GM21737 (cell line): ENCODE measurements at regions not wholly inside any gene's neighbourhood (a gene's known extent, or its start where the extent isn't known, plus 50 kb on each side); places are given as distances from the start of the nearest gene placed in this dataset.

Source experiments
- ATAC-seq: cut with Tn5 transposase; IDR thresholded peaks from one replicate; pipeline ENCODE4 v1.9.1; 2021; ENCODE audit warnings: mild to moderate bottlenecking, moderate library complexity; ENCODE audit not compliant: unreplicated experiment

DNA sequence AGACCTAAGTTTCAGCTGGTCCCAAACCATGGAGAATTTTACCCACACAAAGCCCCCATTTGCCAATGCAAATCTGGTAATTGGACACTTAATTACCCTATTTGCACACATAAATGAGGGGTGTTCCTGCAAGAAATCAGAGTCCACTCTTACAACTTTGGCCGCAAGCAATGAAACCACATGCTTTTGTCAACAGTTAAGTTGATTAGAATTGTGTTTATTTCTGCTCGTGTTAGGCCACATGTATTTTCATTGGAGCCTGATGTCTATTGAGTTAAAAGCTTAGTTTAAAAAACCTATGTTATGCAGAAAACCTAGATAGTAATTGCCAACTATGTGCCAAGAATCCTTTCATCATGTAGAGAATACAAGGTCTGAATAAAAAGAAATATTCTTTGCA is 153.8 kb upstream of the CMC1 start:
- no peak for ATAC-seq

DNA sequence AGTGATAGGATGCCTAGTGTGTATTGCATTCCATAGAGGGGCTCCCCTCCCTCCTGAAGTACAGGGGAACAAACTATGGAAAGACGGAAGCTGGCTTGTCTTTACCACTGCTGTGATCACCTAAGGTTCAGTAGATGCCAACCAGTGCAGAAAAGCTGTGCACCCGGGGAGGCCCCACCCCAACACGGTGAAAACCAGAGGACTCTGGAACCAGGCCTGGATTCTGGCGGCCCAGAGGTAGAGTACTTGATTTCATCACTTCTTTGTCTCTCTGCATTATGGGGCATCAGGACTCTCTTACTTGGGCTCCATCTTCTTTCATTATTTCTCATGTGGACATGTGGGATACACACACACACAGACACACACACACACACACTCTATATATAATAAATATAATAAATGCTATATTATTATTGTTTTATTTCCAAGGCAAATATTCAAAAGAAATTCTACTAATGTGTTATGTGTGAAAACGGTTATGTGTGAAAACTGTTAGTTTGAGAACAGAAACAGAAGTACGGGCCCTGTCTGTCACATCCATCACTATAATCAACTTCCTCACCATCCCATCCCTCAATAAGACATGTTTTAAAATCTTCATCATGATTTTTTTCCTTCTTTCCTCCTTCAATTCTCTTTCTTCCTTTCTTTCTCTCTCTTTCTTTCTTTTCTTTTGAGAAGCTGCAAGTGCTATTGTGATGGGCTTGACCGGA is 152.4 kb upstream of the CMC1 start:
- no peak for ATAC-seq

DNA sequence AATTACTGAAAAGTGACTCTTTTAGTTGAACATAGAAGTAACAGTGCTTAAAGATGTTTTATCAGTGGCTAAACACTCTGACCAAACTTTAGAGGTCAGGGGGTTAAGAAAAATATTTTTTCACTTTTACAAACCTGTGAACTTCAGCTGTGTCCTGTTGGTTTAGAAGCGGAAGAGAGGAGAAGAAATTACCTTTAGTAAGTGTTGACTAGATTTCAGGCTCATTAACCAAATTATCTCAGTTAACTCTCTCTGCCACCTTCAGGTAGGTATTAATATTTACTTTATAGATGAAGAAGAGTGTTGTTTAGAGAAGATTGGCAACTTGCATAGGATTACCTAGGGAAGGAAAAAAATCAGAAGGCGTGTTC is 151.9 kb upstream of the CMC1 start:
- no peak for ATAC-seq

DNA sequence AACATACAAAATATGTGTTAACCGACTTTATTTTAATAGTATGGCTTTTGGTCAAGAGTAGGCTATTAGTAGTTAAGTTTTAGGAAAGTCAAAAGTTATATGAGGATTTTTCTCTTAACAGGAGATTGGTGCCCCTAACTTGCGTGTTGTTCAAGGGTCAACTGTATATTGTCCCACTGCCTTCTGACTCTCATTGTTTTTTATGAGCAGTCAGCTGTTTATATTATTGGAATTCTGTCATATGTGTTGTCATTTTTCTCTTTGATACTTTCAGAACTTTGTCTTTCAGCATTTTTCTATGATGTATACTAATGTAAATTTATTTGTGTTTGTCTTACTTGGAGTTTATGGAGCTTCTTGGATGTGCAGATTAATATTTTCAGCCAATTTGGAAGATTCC is 142.1 kb upstream of the CMC1 start:
- no peak for ATAC-seq

DNA sequence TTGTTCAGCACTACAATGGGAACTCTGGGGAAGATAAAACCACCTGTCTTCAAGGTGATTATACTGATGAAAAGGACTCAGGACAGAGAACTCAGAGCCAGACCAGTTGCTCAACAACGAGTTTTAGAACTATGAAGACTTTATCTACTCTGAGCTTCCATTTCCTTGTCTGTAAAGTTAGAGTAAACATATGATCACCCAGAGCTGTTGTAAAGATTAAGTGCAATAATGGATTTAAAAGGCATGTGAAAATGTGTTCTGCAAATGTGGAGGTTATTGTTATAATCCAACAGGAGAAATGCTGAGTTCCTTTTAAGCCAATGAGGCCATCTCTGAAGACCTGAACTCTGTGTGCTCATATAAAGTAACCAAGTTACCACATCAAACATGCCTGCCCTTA is 139.7 kb upstream of the CMC1 start:
- ATAC-seq = no peak

DNA sequence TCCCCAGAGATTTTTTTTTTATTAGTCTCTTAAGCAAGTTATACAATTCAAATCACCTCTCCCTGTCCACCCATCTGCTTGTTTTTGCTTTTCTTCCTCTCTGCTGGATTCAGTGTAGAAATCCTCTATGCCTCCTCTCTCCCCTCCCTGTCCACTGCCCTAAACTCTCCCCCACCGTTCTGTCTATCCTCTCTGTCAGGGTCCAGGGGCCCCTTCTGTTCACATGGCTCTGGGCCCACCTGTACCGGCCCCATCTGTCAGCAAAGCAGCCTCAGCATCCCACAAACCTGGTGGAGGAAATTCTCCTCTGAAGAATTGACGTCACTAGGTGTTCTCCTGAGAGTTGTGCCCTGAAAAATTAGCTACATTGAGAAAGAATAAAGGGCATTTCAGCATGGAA is 137.6 kb upstream of the CMC1 start:
- ATAC-seq = no peak

DNA sequence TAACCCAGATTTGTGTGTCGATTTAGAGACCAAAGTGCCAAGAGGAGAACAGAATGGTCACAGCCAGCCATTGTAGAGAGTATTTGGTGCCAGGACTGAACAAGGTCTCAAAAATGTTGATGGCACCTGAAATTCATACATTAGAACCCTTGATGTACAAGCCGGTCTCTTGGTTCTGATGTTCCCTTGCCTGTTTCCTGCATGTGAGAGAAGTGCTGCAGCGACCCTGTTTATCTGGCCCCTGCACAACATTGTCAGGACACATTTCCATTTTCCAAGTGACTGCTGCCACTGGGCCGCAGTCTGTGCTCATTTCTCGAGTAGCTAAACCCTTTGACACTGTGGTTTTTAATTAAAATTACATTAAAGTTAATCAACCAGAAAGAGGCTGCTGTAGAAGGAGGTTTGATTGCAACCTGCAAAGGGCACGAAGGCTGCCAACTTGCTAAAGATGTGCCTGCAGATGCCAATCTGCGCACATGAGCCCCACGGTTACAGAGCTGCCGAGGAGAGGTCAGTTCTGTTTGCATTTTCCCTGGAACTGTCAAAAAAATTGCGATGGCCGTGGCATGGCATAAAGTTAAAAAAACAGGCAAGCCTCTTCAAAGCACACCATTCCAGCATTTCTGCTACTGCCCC is 136.4 kb upstream of the CMC1 start:
- no peak for ATAC-seq

DNA sequence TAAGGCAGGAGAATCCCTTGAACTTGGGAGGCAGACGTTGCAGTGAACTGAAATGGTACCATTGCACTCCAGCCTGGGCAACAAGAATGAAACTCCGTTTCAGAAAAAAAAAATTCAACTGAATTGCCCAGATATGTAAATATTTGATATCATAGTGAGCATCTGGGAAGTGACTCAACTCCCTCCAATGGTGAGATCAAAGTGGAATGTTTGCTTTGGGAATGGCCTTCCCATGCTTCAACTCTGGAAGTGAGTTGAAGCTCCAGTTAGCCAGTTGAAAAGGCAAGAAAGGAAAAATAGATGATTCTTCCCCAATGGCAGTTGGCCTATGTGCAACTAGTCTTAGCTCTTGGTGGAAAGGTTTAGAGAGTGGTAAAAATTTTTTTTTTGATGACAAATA is 131.6 kb upstream of the CMC1 start:
- ATAC-seq = no peak

DNA sequence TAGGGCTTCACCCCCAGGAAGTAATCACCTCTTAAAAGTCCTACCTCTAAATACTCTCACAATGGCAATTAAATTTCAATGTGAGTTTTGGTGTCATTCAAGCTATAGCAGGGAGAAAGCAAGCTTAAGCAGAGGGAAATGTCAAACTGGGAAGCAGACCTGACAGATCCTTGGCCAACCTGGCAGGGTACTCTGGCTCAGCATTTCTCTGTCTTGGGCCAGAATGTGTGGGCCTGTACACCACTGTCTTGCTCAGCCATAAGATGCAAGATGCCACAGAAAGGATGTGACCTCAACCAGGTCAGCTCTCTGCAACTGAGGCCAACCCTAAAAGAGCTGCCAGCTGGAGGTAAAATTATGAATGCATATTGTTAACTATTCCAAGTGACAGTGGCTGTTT is 130.6 kb upstream of the CMC1 start:
- no peak for ATAC-seq

DNA sequence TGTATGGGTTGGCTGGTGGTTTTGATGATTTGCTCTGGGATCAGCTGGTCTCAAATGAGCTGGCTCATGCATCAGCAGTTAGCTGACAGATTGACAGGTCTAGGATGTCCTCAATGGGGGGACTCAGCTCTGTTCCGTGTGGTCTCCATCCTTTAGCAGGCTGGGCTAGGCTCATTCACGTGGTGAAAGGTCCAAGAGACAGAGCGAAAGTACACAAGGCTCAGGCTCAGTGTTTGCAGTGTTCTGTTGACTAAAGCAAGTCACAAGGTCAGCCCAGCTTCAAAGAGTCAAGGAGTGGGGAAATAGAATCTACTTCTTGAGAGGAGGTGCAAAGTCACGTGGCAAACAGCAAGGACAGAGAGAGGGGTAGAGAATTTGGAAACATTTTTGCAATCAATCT is 126.5 kb upstream of the CMC1 start:
- ATAC-seq = no peak

DNA sequence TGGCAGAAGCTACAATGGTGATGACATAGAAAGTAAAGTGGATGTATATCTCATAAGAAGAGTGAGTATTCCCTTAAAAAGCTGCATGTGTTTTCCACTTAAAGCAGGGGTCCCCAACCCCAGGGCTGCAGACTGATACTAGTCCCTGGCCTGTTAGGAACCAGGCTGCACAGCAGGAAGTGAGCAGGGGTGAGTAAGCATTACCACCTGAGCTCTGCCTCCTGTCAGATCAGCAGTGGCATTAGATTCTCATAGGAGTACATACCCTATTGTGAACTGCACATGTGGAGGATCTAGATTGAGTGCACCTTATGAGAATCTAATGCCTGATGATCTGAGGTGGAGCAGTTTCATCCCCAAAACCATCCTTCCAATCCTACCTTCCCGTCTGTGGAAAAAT is 126.1 kb upstream of the CMC1 start:
- ATAC-seq = no peak

DNA sequence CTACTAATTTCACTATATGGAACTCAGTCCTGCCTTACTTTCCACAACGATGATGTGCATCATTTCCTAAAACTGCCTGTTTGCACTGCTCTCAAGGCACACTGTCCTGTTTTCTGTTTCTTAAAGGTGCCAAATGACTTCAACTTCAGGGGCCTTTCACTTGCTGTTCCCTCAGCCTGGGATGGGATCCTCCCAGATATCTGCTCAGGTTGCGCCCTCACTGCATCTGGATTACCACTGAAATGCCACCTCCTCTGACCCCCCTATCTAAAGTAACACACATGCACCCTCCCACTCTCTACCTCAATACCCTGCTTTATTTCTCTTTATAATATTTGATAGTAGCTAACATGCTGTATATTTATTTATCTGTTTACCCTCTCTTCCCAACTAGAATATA is 123.8 kb upstream of the CMC1 start:
- ATAC-seq = no peak

DNA sequence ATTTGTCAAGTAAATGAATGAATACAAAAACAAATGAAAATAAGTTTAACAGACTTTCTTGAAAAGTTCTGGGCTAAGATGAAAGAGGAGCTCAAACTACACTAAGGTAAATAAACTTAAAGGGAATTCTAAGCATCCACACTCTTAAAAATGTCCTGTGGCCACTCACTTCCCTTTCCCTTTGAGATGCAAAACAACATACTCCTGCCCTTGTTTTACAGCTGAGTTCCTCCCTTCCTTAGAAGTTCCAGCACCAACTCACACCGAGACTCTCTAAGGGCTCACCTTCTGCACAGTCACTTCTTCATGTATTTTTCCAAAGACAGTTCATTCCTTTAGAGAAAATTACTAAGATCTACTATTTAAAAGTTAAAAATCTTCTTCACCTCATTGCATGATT is 123.3 kb upstream of the CMC1 start:
- ATAC-seq = no peak

DNA sequence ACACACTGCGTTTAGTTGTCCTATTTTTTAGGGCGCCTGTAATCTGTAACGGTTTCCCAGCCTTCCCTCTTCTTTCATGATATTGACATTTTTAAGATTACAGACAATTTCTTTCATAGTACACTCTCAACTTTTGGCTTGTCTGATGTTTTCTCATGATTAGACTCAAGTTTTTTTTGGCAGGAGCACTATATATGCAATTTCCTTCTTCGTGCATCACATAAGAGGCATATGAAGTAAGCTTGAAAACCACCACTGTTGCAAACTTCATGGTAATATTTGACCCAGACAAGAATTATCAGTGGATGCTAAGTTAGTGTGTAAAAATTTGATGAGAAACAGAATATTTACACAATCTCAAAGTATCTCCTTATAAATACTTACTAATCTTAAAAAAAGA is 119.2 kb upstream of the CMC1 start:
- no peak for ATAC-seq

DNA sequence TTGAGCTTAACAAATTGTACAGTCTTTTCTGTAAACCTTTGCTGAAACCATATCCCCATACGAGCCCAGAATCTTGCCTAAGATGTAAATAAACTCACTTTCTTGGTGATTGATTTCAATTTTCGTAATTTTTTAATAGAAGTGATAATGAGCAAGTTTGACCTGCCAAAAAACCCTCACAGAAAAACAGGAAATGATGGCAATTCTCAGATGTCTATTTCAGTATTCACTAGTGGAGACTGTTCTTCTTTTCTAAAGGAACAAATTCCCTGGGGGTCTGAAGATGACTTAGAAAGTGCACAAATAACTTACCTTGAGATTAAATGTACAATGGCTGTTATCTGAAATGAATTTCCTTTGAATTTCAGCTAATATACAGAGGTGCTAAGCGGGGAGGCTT is 116.5 kb upstream of the CMC1 start:
- no peak for ATAC-seq

DNA sequence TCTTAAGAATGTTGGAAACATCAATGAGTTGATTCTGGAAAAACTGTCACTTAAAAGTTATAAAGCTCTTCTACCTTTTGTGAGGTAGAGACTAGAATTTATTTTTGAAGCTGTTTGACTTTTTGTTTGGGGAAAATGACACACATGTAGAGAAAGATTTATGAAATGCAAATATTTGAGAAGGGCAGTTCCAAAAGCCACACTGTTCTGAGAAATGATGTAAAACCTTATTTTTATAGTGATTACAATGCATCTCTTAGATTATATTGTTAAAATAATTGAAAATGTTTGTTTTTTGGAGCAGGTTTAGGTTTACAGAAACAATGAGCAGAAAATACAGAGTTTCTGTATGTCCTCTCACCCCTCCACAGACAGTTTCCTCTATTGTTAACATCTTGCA is 116.1 kb upstream of the CMC1 start:
- ATAC-seq = no peak

DNA sequence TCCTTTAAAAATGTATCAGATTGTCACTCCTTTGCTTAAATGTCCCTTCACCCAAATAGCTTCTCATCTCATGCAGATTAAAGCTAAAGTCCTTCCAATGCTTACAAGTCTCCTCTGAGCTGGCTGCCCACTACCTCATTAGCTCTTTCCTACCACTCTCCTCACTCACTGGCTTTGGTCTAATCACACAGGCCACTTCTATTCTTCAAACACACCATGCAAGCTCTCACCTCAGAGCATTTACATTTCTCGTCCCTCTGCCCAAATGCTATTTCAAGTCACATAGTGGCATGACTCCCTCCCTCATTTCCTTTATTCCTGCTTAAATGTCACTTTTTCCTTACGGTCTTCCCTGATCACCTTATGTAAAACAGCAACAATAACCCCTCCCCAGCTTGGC is 110.6 kb upstream of the CMC1 start:
- no peak for ATAC-seq

DNA sequence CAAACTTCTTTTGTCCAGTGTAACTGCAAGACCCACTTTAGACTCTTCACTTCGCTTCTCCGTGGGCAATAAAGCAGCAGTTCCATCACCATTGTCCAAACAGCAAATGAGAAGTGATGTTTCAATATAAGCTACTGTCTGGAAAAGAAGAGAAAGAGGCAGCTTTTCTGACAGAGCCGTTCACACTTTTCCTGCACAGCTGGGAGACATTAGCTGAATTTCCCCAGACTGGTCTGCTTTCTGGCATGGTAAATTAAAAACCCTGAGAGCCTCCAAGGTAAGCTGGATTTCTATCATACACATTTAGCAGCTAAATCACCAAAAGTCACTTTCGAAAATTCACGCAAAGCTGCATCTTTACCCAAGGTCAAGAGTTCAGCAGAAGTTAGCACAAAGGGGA is 108.5 kb upstream of the CMC1 start:
- no peak for ATAC-seq

DNA sequence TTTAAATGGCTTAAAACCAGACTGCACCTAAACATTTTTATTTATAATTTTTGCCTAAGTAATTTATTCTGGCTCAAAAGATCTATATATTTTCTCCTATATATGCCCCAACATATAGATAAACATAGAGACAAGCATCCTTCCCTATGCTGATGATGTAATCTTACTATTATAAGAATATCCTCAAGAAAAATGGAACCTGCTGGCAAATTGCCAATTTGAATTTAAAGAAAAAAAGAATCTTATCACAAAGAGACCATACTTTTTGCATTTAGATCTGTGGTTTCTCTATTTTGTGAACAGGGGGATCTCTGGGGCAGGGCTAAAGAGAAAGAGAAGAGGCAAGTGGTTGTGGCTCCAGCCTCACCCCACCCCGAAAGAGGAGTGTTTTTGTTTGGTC is 107.2 kb upstream of the CMC1 start:
- ATAC-seq = no peak

DNA sequence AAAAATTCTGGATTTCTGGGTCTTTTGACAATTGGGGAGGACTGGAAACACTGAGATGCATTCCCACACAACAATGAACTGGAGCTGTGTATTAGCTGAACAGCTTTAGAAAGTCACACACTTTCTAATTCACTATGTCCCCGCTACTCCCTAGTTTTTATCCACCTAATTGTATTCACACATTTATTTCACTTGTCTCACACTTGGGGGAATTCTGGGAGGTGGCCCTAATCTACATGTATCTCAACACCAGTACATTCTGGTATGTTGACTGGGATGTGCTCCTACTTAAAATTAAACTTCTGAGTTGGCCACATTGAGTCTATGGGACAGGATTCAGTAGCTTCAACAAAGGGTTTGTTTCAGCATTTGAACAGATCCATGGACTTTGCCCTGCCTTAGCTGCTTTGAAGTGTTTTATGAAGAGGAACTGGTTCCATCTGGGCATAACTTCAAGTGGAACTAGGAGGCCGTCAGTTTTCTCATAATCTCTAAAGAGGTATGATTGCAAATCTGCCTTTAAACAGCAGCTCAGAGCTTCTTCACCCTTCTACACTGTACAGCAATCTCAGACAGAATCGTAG is 106.5 kb upstream of the CMC1 start:
- ATAC-seq = no peak

DNA sequence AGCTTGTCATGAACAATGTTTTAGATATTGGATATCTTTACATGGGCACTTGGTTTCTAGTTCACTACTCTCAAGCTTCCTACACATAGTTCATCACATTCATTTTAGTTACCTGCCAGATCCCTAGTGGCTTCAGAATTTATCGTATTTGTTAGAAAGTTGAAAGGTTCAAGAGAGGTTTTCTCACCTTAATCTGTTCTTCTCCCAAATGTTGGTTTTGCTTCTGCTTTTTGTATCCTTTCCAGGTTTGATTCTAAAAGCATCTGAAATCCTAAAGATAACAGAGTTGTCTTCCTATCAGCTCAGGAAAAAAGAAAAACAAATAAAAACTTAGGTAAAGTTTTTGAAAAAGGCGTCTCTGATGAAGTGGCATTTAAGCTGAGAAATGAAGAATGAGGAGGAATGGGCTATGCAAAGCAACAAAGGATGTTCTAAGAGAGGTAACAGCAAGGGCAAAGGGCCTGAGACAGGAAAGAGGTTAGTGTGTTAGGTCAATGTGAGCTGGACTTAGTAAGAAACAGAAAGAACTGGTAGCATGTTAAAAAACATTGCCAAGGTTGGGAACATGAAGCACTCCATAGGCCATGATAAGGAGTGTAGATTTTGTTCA is 104.7 kb upstream of the CMC1 start:
- no peak for ATAC-seq

DNA sequence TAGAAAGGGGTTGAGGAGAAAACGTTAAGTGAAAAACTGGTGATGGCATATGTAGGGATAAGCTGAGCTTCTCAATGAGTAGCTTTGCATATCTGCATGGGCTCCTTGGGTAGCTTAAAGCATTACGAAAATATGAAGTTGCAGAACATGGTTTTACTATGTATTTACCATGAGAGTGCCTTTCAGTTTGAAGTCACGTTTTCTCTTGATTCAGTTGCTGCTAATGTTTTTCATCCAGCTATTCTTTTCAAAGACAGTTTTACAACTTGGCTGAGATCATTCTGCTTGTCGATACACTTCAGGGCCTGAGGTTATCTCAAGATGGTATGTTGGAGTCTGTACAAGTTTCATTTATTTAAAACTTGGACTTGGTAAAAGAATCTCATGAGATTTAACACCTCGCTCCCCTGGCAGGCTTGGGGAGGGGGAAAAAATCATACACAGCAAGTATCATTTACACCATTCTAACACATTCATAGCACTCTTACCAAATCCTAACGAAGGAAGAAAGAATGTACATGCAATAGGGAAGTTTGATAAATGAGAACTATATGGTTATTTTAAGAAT is 103.3 kb upstream of the CMC1 start:
- no peak for ATAC-seq
